Endothelial cell of umbilical vein (primary cell): ENCODE measurements at regions not wholly inside any gene's neighbourhood (a gene's known extent, or its start where the extent isn't known, plus 50 kb on each side); places are given as distances from the start of the nearest gene placed in this dataset.

Source experiments
- BruUV-seq: library from RNA; stranded (reverse); fragments of 400-500 nt; replicated peaks from 2 replicates; lab custom pipeline; 2021; lab: Mats Ljungman, UMichigan
- CTCF ChIA-PET: fragments of 300-600, 350-600 bp; sonication (Branson Sonifier 250); formaldehyde crosslinking; loops from one replicate; lab custom pipeline; 2021; ENCODE audit warnings: antibody characterized with exemption, inconsistent platforms; lab: Charles Lee
- POLR2A ChIA-PET: fragments of 300-600, 350-600 bp; sonication (Branson Sonifier 250); formaldehyde crosslinking; loops from one replicate; lab custom pipeline; 2021; ENCODE audit warnings: antibody characterized with exemption, inconsistent platforms; lab: Charles Lee
- DNase-seq: peaks from one replicate; pipeline ENCODE4 v3.0.0-alpha.2; 2011; ENCODE audit warnings: low read depth, low spot score
- FAIRE-seq: peaks from 2 replicates; lab custom pipeline; 2011; peaks lifted over from hg19 to GRCh38; lab: Jason Lieb, UNC
- H2AFZ ChIP-seq: 2 replicates; pipeline ENCODE4 v1.6.0; 2012; ENCODE audit warnings: low read depth, low read length, control low read depth, inconsistent platforms
- H3K27ac ChIP-seq: 2 replicates; pipeline ENCODE4 v1.5.1; 2011; ENCODE audit warnings: low read depth, mild to moderate bottlenecking, control low read depth, low read length, moderate library complexity; ENCODE audit not compliant: insufficient read depth
- H3K27me3 ChIP-seq, 2 experiments: 2 replicates each; pipeline versions ENCODE4 v1.6.0 to v1.6.1; 2011; ENCODE audit warnings: low read length in 2 of 2, mixed read lengths in 1 of 2; ENCODE audit not compliant: control insufficient read depth in 2 of 2, insufficient read depth in 2 of 2
- H3K36me3 ChIP-seq, 2 experiments: 2 replicates in 1 of 2; 3 replicates in 1 of 2; pipeline ENCODE4 v1.5.1; 2011; ENCODE audit warnings: low read length in 2 of 2, mild to moderate bottlenecking in 1 of 2, moderate library complexity in 1 of 2; ENCODE audit not compliant: control insufficient read depth in 2 of 2, insufficient read depth in 2 of 2; ENCODE audit errors: extremely low read depth in 1 of 2
- H3K4me1 ChIP-seq: 3 replicates; pipeline ENCODE4 v1.5.1; 2011; ENCODE audit warnings: mild to moderate bottlenecking, low read length; ENCODE audit not compliant: control insufficient read depth, insufficient read depth; ENCODE audit errors: extremely low read depth
- H3K4me2 ChIP-seq: 2 replicates; pipeline ENCODE4 v1.6.1; 2011; ENCODE audit warnings: low read length, control low read depth, mixed read lengths; ENCODE audit not compliant: insufficient read depth
- H3K4me3 ChIP-seq, 3 experiments: fragments of 200-600 bp in 1 of 3; sonication (generic), shearing (Covaris generic) in 1 of 3; replicated peaks in 1 of 3; 2 replicates each; pipeline ENCODE4 v1.5.1; 2011 to 2016; ENCODE audit warnings: control low read depth in 3 of 3, low read length in 3 of 3, mild to moderate bottlenecking in 2 of 3, inconsistent platforms in 1 of 3, low read depth in 1 of 3, moderate library complexity in 1 of 3; ENCODE audit not compliant: insufficient read depth in 1 of 3
- H3K79me2 ChIP-seq: 2 replicates; pipeline ENCODE4 v1.6.0; 2012; ENCODE audit warnings: low read length, inconsistent platforms; ENCODE audit not compliant: control insufficient read depth, insufficient read depth
- H3K9ac ChIP-seq: replicated peaks from 2 replicates; pipeline ENCODE3; 2011; ENCODE audit warnings: low read length, control low read depth; ENCODE audit not compliant: insufficient read depth; ENCODE audit errors: extremely low read depth
- H3K9me1 ChIP-seq: replicated peaks from 3 replicates; pipeline ENCODE4 v1.6.0; 2011; ENCODE audit warnings: mild to moderate bottlenecking, low read length; ENCODE audit not compliant: control insufficient read depth, insufficient read depth; ENCODE audit errors: extremely low read depth
- H3K9me3 ChIP-seq: replicated peaks from 2 replicates; pipeline ENCODE4 v1.5.1; 2012; ENCODE audit warnings: low read length, inconsistent platforms; ENCODE audit not compliant: control insufficient read depth, insufficient read depth
- H4K20me1 ChIP-seq: replicated peaks from 2 replicates; pipeline ENCODE3; 2011; ENCODE audit warnings: mild to moderate bottlenecking, low read length; ENCODE audit not compliant: control insufficient read depth, insufficient read depth; ENCODE audit errors: extremely low read depth
- EZH2 ChIP-seq: IDR thresholded peaks from 2 replicates; pipeline ENCODE4 v1.6.1; 2012; ENCODE audit warnings: borderline replicate concordance, low read depth, mild to moderate bottlenecking, moderate library complexity, low read length, inconsistent platforms; ENCODE audit not compliant: severe bottlenecking
- FOS ChIP-seq: IDR thresholded peaks from 2 replicates; pipeline ENCODE4 v1.6.1; 2011; ENCODE audit warnings: mild to moderate bottlenecking, low read length, moderate library complexity, borderline replicate concordance; ENCODE audit not compliant: insufficient read depth
- GATA2 ChIP-seq: IDR thresholded peaks from 2 replicates; pipeline ENCODE4 v1.7.0; 2011; ENCODE audit warnings: low read depth, mild to moderate bottlenecking, moderate library complexity, mixed read lengths, low read length; ENCODE audit not compliant: insufficient read length, insufficient read depth
- JUN ChIP-seq: IDR thresholded peaks from 2 replicates; pipeline ENCODE4 v1.6.1; 2011; ENCODE audit warnings: borderline replicate concordance, low read depth; ENCODE audit not compliant: insufficient read length, insufficient read depth
- MYC ChIP-seq: IDR thresholded peaks from one replicate; pipeline ENCODE4 v1.6.1; 2011; ENCODE audit warnings: mild to moderate bottlenecking, low read depth, low read length
- POLR2A ChIP-seq: IDR thresholded peaks from 2 replicates; pipeline ENCODE4 v1.6.1; 2012; ENCODE audit warnings: low read depth, mild to moderate bottlenecking, control low read depth, low read length
- POLR2AphosphoS5 ChIP-seq: IDR thresholded peaks from 2 replicates; pipeline ENCODE4 v1.6.1; 2012; ENCODE audit warnings: low read depth, mild to moderate bottlenecking, control low read depth, low read length, moderate library complexity; ENCODE audit not compliant: insufficient read depth
- dilution Hi-C: fragments of 300-500 bp; cut with MboI; formaldehyde crosslinking; loops from one replicate; pipeline ENCODE4 v1.15.0; 2019; ENCODE audit warnings: low sequenced_read_pairs; ENCODE audit not compliant: extremely low pct_ligation_motif_present
- intact Hi-C: fragments of 100-400 bp; cut with micrococcal nuclease; formaldehyde crosslinking; loops from one replicate; pipeline ENCODE4 v1.10.0; 2022
- TF ChIP-seq, protein P1 (sequence below): IDR thresholded peaks from 2 replicates; pipeline ENCODE4 v1.6.1; 2011; ENCODE audit not compliant: insufficient read depth, insufficient read length
- TF ChIP-seq, protein P2 (sequence below), 2 donors: IDR thresholded peaks; 1 replicate in 1 of 2; 2 replicates in 1 of 2; pipeline ENCODE4 v1.5.1; 2011; ENCODE audit warnings: low read length in 2 of 2, mild to moderate bottlenecking in 2 of 2, moderate library complexity in 2 of 2, control low read depth in 1 of 2, inconsistent platforms in 1 of 2, low read depth in 1 of 2; ENCODE audit not compliant: insufficient read depth in 1 of 2; ENCODE audit errors: extremely low read depth in 1 of 2

DNA sequence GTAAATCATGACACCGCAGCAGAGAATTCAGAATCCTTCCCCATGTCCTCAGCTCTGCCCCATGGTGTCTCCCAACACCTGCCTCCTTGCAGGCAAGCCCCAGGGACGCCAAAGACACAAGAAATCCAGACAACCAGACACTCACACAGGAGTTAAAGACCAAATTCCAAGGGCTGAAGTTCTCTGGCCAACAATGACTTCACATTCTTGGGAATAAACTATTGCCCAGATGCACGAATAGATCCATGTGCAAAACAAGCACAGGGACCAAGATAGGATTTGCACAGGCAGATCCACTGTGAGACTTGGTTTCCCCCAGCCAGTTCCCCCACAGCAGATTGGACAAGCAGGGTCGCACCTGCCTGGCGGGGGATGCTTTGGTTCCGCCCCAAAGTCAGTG, 246.7 kb downstream of the SOD2 start:
- H3K4me2 ChIP-seq: no peak overlapping the region
- DNase-seq (no peak), FAIRE-seq (no peak)
- no peak overlapping the region for H3K27ac ChIP-seq
- BruUV-seq: no TSS peak
- no peak overlapping the region for H3K4me3 ChIP-seq
- no peaks in the 10 kb centered on the region for H3K79me2 ChIP-seq
- CTCF ChIA-PET: no interaction called here
- dilution Hi-C loops: no loop called here
- no peaks in the 10 kb centered on the region for H3K9me3 ChIP-seq
- no peak overlapping the region for H3K9ac ChIP-seq
- H4K20me1 ChIP-seq: no peaks in the 10 kb centered on the region
- H3K36me3 ChIP-seq: no peaks in the 10 kb centered on the region
- H3K9me1 ChIP-seq: no peaks in the 10 kb centered on the region
- intact Hi-C loops: no loop called here
- TF ChIP-seq, protein P1, sequence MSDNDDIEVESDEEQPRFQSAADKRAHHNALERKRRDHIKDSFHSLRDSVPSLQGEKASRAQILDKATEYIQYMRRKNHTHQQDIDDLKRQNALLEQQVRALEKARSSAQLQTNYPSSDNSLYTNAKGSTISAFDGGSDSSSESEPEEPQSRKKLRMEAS: no peak
- TF ChIP-seq FOS (no peak), POLR2AphosphoS5 (no peak), JUN (no peak), EZH2 (no peak), GATA2 (no peak), POLR2A (no peak), MYC (no peak)
- TF ChIP-seq, protein P2, sequence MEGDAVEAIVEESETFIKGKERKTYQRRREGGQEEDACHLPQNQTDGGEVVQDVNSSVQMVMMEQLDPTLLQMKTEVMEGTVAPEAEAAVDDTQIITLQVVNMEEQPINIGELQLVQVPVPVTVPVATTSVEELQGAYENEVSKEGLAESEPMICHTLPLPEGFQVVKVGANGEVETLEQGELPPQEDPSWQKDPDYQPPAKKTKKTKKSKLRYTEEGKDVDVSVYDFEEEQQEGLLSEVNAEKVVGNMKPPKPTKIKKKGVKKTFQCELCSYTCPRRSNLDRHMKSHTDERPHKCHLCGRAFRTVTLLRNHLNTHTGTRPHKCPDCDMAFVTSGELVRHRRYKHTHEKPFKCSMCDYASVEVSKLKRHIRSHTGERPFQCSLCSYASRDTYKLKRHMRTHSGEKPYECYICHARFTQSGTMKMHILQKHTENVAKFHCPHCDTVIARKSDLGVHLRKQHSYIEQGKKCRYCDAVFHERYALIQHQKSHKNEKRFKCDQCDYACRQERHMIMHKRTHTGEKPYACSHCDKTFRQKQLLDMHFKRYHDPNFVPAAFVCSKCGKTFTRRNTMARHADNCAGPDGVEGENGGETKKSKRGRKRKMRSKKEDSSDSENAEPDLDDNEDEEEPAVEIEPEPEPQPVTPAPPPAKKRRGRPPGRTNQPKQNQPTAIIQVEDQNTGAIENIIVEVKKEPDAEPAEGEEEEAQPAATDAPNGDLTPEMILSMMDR (IDR thresholded peaks at IDR 0.05; ENCODE audit: extremely low read depth in 1 of 2, insufficient read depth in 1 of 2, low read depth in 1 of 2, low read length in 2 of 2): no peak
- POLR2A ChIA-PET: no interaction called here
- no peaks in the 10 kb centered on the region for H3K4me1 ChIP-seq
- no peak overlapping the region for H2AFZ ChIP-seq
- H3K27me3 ChIP-seq: no peaks in the 10 kb centered on the region
